Activated CD8-positive, alpha-beta memory T cell treated with anti-CD3 and anti-CD28 coated beads, Interleukin-2, amount 50 U/mL, for 4 hours (primary cell): ENCODE measurements at regions not wholly inside any gene's neighbourhood (a gene's known extent, or its start where the extent isn't known, plus 50 kb on each side); places are given as distances from the start of the nearest gene placed in this dataset.

Experiments used
- DNase-seq: peaks from one replicate; pipeline ENCODE4 v3.0.0-alpha.2; 2020

- DNase-seq: no peak
These were observed 824.0 kb downstream of the SLC4A3 start for GRCh38 chr2:220451438-220451837.

- DNase-seq: no peak
These were observed 825.1 kb downstream of the SLC4A3 start for GRCh38 chr2:220452561-220452960.

GRCh38 chr2:220455351-220455990, 828.0 kb downstream of the SLC4A3 start:
- no peak for DNase-seq

DNA sequence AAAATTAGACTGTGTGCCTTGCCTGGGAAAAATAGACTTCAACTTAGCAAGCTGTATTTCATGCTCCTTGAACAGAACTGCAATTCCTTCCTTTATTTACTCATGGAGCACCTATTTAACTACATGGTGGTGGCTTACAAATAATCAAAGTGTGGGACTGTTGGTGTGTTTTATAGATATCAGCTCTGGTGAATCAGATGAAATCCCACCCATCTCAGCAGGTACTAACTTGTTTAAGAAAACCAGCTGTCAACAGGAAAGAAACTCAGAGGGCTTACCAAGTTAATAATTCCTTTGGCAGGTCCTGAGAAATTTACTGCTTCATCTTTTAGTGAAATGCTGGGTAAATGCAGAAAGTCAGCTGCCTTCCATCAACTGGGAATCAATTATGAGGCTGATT, 830.6 kb downstream of the SLC4A3 start:
- no peak for DNase-seq

DNA sequence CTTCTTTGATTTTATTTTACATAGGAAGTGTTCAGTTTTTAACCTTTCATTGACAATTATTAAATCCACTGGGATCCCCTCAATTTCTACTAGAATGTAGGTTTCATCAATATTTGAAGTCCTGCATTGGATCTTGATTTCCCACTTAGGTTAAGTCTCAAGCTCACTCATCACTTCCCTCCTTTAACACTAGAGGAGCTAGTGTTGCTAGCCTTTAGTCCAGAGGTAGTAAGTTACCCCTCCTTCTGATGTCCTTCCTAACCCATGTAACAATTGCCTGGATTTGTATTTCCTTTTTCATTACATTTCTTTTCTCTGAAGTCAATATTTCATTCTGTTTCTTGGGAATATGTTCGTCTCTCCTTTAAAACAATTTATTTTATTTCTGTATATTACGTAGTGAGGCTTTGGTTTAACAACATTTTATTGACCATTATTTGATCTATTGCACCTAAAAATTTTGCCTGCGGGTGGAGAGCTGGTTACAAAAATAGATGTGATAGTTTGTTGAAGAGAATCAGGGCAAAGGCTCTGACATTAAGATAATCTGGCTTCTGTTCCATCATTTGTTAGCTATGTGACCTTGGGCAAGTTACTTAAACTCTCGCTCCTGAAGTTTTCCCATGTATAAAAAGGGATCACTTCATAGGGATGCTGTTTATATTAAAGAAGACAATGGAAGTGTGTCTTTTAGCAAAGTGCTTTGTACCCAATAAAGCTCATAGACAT, 833.0 kb downstream of the SLC4A3 start:
- no peak for DNase-seq

DNA sequence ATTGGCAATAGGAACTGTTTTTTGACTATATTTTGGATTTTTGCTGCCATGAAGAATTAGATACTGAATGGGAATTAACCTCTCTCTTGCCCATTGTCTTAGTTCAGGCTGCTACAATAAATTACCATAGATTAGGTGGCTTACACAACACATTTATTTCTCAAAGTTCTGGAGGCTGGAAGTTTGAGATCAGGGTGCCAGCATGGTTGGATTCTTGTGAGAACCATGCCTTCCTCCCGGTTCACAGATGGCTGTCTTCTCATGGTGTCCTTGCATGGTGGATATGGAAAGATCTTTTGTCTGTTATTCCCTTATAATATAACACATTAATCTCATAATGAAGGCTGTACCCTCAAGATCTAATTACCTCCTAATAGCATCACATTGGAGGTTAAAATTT, 836.4 kb downstream of the SLC4A3 start:
- no peak for DNase-seq

- DNase-seq: no peak
These were observed 838.3 kb downstream of the SLC4A3 start for GRCh38 chr2:220465700-220466099.

- no peak for DNase-seq
These were observed 838.8 kb downstream of the SLC4A3 start for GRCh38 chr2:220466251-220466691.

DNA sequence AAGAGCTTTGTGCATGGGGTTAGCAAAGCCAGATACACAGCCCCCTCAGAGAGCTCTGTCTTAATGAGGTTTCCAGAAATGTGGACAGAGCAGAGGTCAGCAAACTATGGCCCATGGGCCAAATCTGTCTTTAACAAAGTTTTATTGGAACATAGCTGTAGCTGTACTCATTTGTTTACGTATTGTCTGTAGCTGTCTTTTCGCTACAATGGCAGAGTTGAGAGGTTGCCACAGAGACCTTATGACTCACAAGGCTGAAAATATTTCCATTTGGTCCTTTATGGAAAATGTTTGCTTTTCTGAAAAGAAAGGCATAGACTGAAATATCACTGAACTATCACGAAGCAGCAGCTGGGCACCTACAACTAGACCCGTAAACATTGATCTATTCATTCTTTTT, 841.8 kb downstream of the SLC4A3 start:
- no peak for DNase-seq

DNA sequence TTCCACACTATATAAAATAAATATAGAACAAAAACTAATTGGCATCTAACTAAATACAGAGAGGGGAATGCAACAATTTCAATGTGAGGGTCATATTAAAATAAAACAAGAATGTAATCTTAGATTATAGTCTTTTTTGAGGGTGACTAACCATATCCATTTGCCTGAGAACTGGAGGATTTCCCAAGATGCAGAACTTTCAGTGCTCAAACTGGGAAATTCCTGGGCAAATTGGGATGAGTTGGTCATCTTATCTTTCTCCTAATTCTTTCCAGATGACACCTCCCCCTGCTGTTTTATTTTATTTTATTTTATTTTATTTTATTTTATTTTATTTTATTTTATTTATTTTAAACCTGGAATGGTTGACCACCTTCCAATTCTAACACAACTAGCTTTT, 846.2 kb downstream of the SLC4A3 start:
- DNase-seq: no peak

- no peak for DNase-seq
These were observed 849.4 kb downstream of the SLC4A3 start for GRCh38 chr2:220476877-220477276.

DNA sequence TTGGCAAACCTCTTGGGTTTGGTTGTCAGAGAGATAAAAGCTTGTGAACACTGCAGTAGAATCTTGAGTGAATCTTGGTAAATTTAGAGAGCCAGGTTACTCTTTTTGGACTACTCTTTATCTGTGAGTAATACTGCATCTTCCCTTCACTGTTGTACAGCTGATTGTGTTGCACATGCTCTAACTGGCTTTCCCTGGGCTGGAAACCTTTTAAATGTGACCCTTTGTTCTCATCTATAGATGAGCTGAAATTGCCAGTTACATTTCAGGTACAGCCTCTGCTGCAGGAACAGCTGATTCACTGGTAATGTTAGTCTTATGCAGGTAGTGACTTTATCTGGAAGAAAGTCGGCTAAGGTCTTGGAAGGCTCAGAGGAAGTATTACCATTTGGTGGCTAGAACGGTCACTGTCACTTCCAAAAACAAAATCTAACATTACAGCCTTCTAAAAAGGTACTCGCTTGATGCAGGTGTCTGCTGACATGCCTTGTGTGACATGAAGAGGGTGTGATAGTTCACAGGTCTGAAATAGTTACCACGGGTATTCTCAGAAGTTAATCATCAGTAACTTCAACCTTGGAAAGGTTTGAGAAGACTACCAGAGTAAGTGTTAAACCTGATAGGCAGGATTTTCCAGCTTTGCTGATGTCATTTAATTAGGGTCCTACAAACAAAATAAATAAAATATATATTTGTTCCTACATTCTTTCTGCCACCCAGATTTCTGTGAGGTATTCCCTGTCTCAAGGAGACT, 851.1 kb downstream of the SLC4A3 start:
- DNase-seq: no peak

- no peak for DNase-seq
These were observed 855.3 kb downstream of the SLC4A3 start for GRCh38 chr2:220482716-220483115.

DNA sequence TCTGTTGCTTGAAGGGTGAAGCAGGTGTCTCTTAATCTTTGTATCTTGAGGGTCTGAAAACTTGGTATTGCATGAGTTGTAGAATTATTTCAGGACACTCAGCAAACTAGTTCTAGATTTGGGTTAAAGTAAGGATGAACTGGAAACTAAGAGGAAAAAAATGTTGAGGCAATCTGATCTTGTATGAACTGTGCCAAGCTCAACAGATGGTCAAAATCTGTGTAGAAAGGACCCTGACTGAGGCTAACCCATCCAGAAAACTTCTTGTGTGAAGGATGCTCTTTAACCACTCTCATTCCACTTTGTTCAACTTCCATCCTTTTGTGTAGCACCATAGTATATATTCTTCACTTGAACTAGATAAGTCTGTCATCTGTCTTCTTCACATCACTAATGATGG, 861.7 kb downstream of the SLC4A3 start:
- DNase-seq: no peak

DNA sequence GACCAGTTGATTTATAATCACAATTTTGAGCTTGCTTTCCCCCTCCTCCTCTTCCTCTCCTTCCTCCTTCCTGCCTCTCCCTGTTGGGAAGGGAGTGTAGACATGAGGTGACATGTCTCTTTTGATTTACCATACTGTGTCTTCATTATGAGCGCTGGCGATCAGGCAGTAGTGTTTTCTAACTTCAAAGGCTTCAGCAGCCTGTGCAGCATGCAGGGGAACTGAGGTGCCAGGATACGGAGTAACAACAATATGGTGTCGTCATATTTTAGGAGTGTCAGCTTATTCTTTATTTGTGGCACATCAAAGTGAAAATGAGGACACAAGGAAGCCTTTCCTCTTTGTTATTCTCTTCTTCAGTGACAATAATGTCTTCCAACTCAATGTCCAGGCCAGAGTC, 864.2 kb downstream of the SLC4A3 start:
- DNase-seq: no peak

GRCh38 chr2:220493871-220494525, 866.6 kb downstream of the SLC4A3 start:
- no peak for DNase-seq

GRCh38 chr2:220496513-220496912, 869.1 kb downstream of the SLC4A3 start:
- DNase-seq: no peak

DNA sequence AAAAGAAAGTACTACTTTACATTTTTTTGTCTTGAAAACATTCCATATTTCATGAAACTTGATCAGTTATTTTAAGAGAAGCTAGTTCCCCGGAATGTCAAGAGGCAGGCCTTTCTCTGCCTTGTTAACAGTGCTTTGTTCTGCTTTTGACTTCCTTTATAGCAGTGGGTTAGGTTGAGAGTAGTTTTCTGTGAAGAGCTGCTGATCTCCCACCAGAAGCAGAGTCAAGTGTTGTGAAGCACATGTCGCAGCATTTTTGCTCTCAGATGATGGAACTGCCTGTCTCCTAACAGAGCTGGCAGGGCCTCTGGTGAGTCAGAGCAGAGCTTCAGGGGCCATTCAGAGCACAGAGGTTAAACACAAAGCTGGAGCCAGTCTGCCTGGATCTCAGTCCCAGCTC, 871.8 kb downstream of the SLC4A3 start:
- no peak for DNase-seq

DNA sequence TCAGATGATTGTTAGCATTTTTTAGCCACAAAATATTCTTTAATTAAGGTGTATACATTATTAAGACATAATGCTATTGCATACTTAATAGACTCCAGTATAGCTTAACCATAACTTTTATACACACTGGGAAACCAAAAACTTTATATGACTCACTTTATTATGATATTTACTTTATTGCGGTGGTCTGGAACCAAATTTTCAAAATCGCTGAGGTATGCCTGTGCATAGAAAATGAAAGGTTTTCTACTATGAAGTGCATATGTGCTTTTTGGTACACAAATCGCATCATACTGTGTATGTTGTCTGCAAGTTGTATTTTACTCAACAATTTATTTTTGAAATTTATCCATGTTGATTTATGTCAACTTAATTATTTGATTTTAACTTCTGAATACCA, 875.1 kb downstream of the SLC4A3 start:
- no peak for DNase-seq

DNA sequence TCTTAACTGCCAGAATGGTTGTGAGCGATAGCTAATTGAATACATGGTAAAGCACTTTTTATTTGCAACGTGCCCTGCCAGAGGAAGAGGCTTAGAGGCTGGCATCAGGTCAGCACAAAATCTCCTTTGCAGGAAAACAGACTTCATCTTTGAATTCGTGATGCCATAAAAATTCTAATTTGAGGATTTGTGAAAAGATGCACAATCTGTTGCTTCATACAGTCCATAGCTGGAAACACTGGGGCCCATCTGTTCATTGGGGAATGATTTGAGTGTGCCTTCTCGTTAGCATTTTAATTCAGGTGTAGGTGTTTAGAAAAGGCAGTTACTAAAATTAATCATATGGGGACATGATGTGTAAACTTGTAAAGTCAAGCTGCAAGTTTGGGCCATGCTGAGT, 876.0 kb downstream of the SLC4A3 start:
- no peak for DNase-seq

GRCh38 chr2:220504938-220505503, 877.6 kb downstream of the SLC4A3 start:
- DNase-seq: no peak

- DNase-seq: no peak
These were observed 879.0 kb downstream of the SLC4A3 start for GRCh38 chr2:220506466-220506865.

GRCh38 chr2:220509096-220509757, 881.8 kb downstream of the SLC4A3 start:
- no peak for DNase-seq
